HepG2 (cell line): ENCODE measurements at regions not wholly inside any gene's neighbourhood (a gene's known extent, or its start where the extent isn't known, plus 50 kb on each side); places are given as distances from the start of the nearest gene placed in this dataset.
A peak's percentile ranks its signal among the peaks of the same experiment; 100 is the strongest.

Experiments
- ATAC-seq: fragments of 200-7000 bp; cut with Tn5 transposase; 3 replicates; pipeline ENCODE4 v1.9.1; 2020; ENCODE audit warnings: mild to moderate bottlenecking, moderate library complexity
- BruUV-seq: library from RNA; stranded (reverse); fragments of 400-500 nt; replicated peaks from 2 replicates; lab custom pipeline; 2021; lab: Mats Ljungman, UMichigan
- CTCF ChIA-PET: fragments of 300-600 bp; formaldehyde crosslinking; extraction: SDS; loops from one replicate; lab custom pipeline; 2021; ENCODE audit warnings: low total read pairs, inconsistent platforms, low intra/inter-chr PET ratio; lab: Yijun Ruan, JAX
- POLR2A ChIA-PET: fragments of 350-600 bp; sonication (Branson Sonifier 250); formaldehyde crosslinking; loops from one replicate; lab custom pipeline; 2020; ENCODE audit warnings: antibody characterized with exemption, inconsistent platforms; lab: Yijun Ruan, JAX
- DNase-seq: peaks from one replicate; pipeline ENCODE4 v3.0.0-alpha.2; 2015; ENCODE audit warnings: low spot score
- FAIRE-seq: peaks from 3 replicates; lab custom pipeline; 2011; peaks lifted over from hg19 to GRCh38; lab: Jason Lieb, UNC
- H2AFZ ChIP-seq: one replicate; pipeline ENCODE4 v1.6.1; 2011; ENCODE audit warnings: low read length, inconsistent platforms
- H3K27ac ChIP-seq: fragments of 300-600 bp; 3 replicates; pipeline ENCODE4 v1.8.0; 2011; ENCODE audit warnings: mixed run types, mild to moderate bottlenecking, mixed read lengths, low read length, inconsistent platforms; ENCODE audit not compliant: insufficient read depth; ENCODE audit errors: extremely low read length
- H3K27me3 ChIP-seq, 2 experiments: fragments of 200-600 bp in 1 of 2; 2 replicates in 1 of 2; 3 replicates in 1 of 2; pipeline versions ENCODE4 v1.6.0 to v1.8.0; 2011; ENCODE audit warnings: low read length in 2 of 2, mild to moderate bottlenecking in 2 of 2, moderate library complexity in 2 of 2, inconsistent platforms in 1 of 2; ENCODE audit not compliant: insufficient read depth in 2 of 2, control insufficient read depth in 1 of 2
- H3K36me3 ChIP-seq, 2 experiments: fragments of 200-600 bp in 1 of 2; replicated peaks in 1 of 2; 2 replicates in 1 of 2; 3 replicates in 1 of 2; pipeline versions ENCODE4 v1.5.1 to v1.8.0; 2011; ENCODE audit warnings: low read length in 2 of 2, inconsistent platforms in 1 of 2; ENCODE audit not compliant: insufficient read depth in 2 of 2, control insufficient read depth in 1 of 2
- H3K4me1 ChIP-seq: 2 replicates; pipeline ENCODE4 v1.5.1; 2012; ENCODE audit warnings: low read length, inconsistent platforms; ENCODE audit not compliant: insufficient read depth
- H3K4me2 ChIP-seq: 2 replicates; pipeline ENCODE4 v1.6.0; 2011; ENCODE audit warnings: low read depth, low read length, inconsistent platforms
- H3K4me3 ChIP-seq, 3 experiments: fragments of 200-600 bp in 1 of 3; sonication (generic), shearing (Covaris generic) in 1 of 3; replicated peaks in 1 of 3; 2 replicates each; pipeline ENCODE4 v1.5.1; 2011 to 2016; ENCODE audit warnings: low read length in 3 of 3, inconsistent platforms in 2 of 3, low read depth in 2 of 3, mild to moderate bottlenecking in 2 of 3, control low read depth in 1 of 3, mixed read lengths in 1 of 3; ENCODE audit not compliant: insufficient read depth in 1 of 3
- H3K79me2 ChIP-seq: one replicate; pipeline ENCODE4 v1.6.1; 2011; ENCODE audit warnings: low read length, inconsistent platforms; ENCODE audit not compliant: insufficient read depth
- H3K9ac ChIP-seq: 2 replicates; pipeline ENCODE4 v1.6.0; 2011; ENCODE audit warnings: mild to moderate bottlenecking, low read depth, low read length, inconsistent platforms; ENCODE audit not compliant: insufficient read depth
- H3K9me3 ChIP-seq: 2 replicates; pipeline ENCODE4 v1.5.1; 2012; ENCODE audit warnings: mild to moderate bottlenecking, low read length
- H4K20me1 ChIP-seq: 2 replicates; pipeline ENCODE4 v1.6.0; 2011; ENCODE audit warnings: inconsistent platforms, mild to moderate bottlenecking, low read length, moderate library complexity; ENCODE audit not compliant: insufficient read depth
- ARHGAP35 ChIP-seq: sonication (generic); formaldehyde crosslinking; IDR thresholded peaks from 2 replicates; pipeline ENCODE4 v1.9.0; 2022; ENCODE audit warnings: mild to moderate bottlenecking, inconsistent platforms, moderate library complexity, missing genetic modification reagents, borderline replicate concordance
- CENPT ChIP-seq: sonication (generic); formaldehyde crosslinking; IDR thresholded peaks from 2 replicates; pipeline ENCODE4 v1.8.0; 2022; ENCODE audit warnings: low read depth, mild to moderate bottlenecking, moderate library complexity, missing genetic modification reagents
- DR1 ChIP-seq: sonication (generic); formaldehyde crosslinking; IDR thresholded peaks from 2 replicates; pipeline ENCODE4 v1.8.0; 2021; ENCODE audit warnings: mild to moderate bottlenecking, missing genetic modification reagents, inconsistent platforms
- KDM3A ChIP-seq: IDR thresholded peaks from 2 replicates; pipeline ENCODE4 v1.6.1; 2018; ENCODE audit warnings: low read depth, missing compliant biosample characterization
- NONO ChIP-seq, 2 experiments: fragments of 450-650 bp in 1 of 2; sonication (generic) in 1 of 2; formaldehyde crosslinking in 1 of 2; IDR thresholded peaks in 1 of 2; conservative IDR thresholded peaks in 1 of 2; 2 replicates each; pipeline versions ENCODE4 v1.6.1 to v1.8.0; 2017 to 2022; ENCODE audit warnings: mild to moderate bottlenecking in 1 of 2, missing genetic modification reagents in 1 of 2, moderate library complexity in 1 of 2
- NPAS2 ChIP-seq: sonication (generic); formaldehyde crosslinking; IDR thresholded peaks from 2 replicates; pipeline ENCODE4 v1.8.0; 2022; ENCODE audit warnings: mild to moderate bottlenecking, missing genetic modification reagents, borderline replicate concordance
- PAX8 ChIP-seq: sonication (generic); formaldehyde crosslinking; IDR thresholded peaks from 2 replicates; pipeline ENCODE4 v1.8.0; 2022; ENCODE audit warnings: mild to moderate bottlenecking, missing genetic modification reagents, borderline replicate concordance
- SCMH1 ChIP-seq: sonication (generic); formaldehyde crosslinking; IDR thresholded peaks from 2 replicates; pipeline ENCODE4 v1.9.0; 2021; ENCODE audit warnings: missing genetic modification reagents, mild to moderate bottlenecking, borderline replicate concordance
- SETDB1 ChIP-seq: sonication (generic); formaldehyde crosslinking; IDR thresholded peaks from 2 replicates; pipeline ENCODE4 v1.5.1; 2020; ENCODE audit warnings: missing genetic modification reagents, mild to moderate bottlenecking, borderline replicate concordance
- SNAPC5 ChIP-seq: sonication (generic); formaldehyde crosslinking; IDR thresholded peaks from 2 replicates; pipeline ENCODE4 v1.8.1; 2023; ENCODE audit warnings: mild to moderate bottlenecking, missing genetic modification reagents, borderline replicate concordance
- ZBTB42 ChIP-seq: sonication (generic); formaldehyde crosslinking; IDR thresholded peaks from 2 replicates; pipeline ENCODE4 v1.5.0; 2020; ENCODE audit warnings: mild to moderate bottlenecking, missing genetic modification reagents
- ZBTB44 ChIP-seq: sonication (generic); formaldehyde crosslinking; IDR thresholded peaks from 2 replicates; pipeline ENCODE4 v1.4.0; 2020; ENCODE audit warnings: missing genetic modification reagents
- ZC3H13 ChIP-seq: sonication (generic); formaldehyde crosslinking; IDR thresholded peaks from 2 replicates; pipeline ENCODE4 v1.8.1; 2023; ENCODE audit warnings: mild to moderate bottlenecking, missing genetic modification reagents, moderate library complexity
- ZFP36L2 ChIP-seq: sonication (generic); formaldehyde crosslinking; IDR thresholded peaks from 2 replicates; pipeline ENCODE4 v1.4.0; 2020; ENCODE audit warnings: missing genetic modification reagents
- ZNF138 ChIP-seq: sonication (generic); formaldehyde crosslinking; IDR thresholded peaks from 2 replicates; pipeline ENCODE4 v1.5.0; 2020; ENCODE audit warnings: mild to moderate bottlenecking, low read depth, missing genetic modification reagents
- WGBS: methylation state at CpG from one replicate; pipeline ENCODE4 v1.1.6; 2017; ENCODE audit warnings: low lambda C conversion rate; 5-methylcytosine and 5-hydroxymethylcytosine counted together
- in situ Hi-C: cut with HindIII; loops from 2 replicates; pipeline ENCODE4 v1.10.0; 2017; ENCODE audit warnings: low pct_unique_long_range_greater_than_20kb; ENCODE audit not compliant: extremely low pct_ligation_motif_present
- intact Hi-C: fragments of 100-400 bp; cut with micrococcal nuclease; formaldehyde crosslinking; loops from one replicate; pipeline ENCODE4 v1.10.0; 2022; ENCODE audit not compliant: unreplicated experiment

GRCh38 chr9:89961616-89962341 lies 357.0 kb downstream of the GADD45G start:
- no peaks in the 10 kb centered on the region for H3K4me1 ChIP-seq
- POLR2A ChIA-PET: no interaction called here
- H3K79me2 ChIP-seq: no peaks in the 10 kb centered on the region
- H3K36me3 ChIP-seq: no peaks in the 10 kb centered on the region
- no peak overlapping the region for H3K4me3 ChIP-seq
- H2AFZ ChIP-seq: no peak overlapping the region
- no peak overlapping the region for H3K9ac ChIP-seq
- intact Hi-C loops: no loop called here
- CTCF ChIA-PET: no interaction called here
- H4K20me1 ChIP-seq: no peaks in the 10 kb centered on the region
- WGBS: 11% methylated on average over 5 of the region's 9 CpGs
- no peaks in the 10 kb centered on the region for H3K9me3 ChIP-seq
- H3K4me2 ChIP-seq: no peak overlapping the region
- peak; percentile 35; the same call in 1 of the 3 replicates for ATAC-seq
- H3K27me3 ChIP-seq: no peaks in the 10 kb centered on the region
- in situ Hi-C loops: no loop called here
- H3K27ac ChIP-seq: no peak overlapping the region
- no peak for FAIRE-seq
- TF ChIP-seq ZC3H13 (CRISPR knock-in tag): no peak
- no peak for TF ChIP-seq KDM3A
- no peak for TF ChIP-seq DR1
- no peak for TF ChIP-seq ZBTB44
- no peak for TF ChIP-seq ZNF138
- TF ChIP-seq SETDB1: no peak
- TF ChIP-seq NPAS2 (CRISPR knock-in tag): no peak
- no peak for TF ChIP-seq SNAPC5 (CRISPR knock-in tag)
- TF ChIP-seq ARHGAP35 (CRISPR knock-in tag): no peak
- no peak for TF ChIP-seq ZBTB42 (CRISPR knock-in tag)
- TF ChIP-seq NONO (IDR thresholded peaks at IDR 0.05): no peak
- TF ChIP-seq NONO (CRISPR knock-in tag; conservative IDR thresholded peaks at IDR 0.05): no peak
- TF ChIP-seq CENPT (CRISPR knock-in tag): no peak
- TF ChIP-seq ZFP36L2 (CRISPR knock-in tag): no peak
- no peak for TF ChIP-seq PAX8
- no peak for TF ChIP-seq SCMH1
- TF ChIP-seq, all 625 proteins: peak for 0
- BruUV-seq: no TSS peak
- no peak for DNase-seq
